D341Med (cell line): ENCODE measurements at regions not wholly inside any gene's neighbourhood (a gene's known extent, or its start where the extent isn't known, plus 50 kb on each side); places are given as distances from the start of the nearest gene placed in this dataset.
"Not testable (repeated sequence)": the region's sequence is repeated elsewhere in the genome, so short reads cannot be mapped to it uniquely, and the experiment has no call there.

ENCODE experiments used
- DNase-seq: peaks from one replicate; pipeline ENCODE4 v3.0.0; 2012; ENCODE audit warnings: low spot score

GRCh38 chr16:88185976-88186888 lies 196.5 kb upstream of the ZNF469 start:
- DNase-seq: not testable (repeated sequence)

DNA sequence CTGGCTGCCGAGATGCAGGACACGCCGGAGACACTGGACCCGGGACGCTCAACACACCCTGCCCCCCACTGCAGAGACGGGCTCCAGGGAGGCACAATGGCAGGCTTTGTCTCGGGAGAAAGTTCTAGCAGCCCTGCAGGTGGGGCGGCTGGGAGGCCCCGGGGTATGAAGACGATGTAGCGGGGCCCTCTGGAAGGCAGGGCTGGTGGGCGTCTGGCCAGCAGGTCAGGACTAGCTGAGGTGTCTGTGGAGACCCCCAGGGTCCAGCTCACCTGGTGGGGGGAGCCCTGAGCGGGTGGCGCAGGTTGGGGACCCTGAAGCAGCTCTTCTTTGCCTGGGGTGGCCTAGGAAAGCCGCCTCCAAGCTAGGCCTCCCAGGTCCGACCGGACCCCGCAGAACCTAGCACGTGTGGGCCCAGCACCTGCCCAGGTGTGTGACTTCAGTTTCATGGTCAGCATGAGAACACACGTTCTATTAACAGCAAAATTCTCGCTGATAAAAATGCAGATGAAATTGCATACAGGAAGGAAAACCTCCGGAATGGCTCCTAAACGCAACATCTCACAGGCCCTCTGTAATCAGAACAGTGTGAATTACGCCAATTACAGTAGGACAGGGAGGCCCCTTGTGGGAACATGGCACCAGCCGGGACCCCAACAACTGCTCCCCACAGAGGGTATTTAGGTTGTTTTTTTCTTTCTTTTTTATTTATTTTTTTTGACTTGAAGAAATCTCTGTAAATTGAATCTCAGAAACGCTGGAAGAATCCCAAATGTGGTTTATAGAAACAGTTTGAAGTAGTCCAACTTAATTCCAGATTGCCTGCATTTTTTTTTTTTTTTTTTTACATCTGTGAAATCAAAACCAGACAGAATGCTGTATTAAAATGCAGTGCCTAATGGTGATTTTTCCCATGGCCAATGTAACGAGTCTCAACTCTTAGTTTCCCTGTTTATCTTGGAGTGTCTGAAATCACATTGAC lies 195.6 kb upstream of the ZNF469 start:
- DNase-seq: not testable (repeated sequence)

- DNase-seq: not testable (repeated sequence)
These were observed 194.4 kb upstream of the ZNF469 start for GRCh38 chr16:88188171-88188895.

DNA sequence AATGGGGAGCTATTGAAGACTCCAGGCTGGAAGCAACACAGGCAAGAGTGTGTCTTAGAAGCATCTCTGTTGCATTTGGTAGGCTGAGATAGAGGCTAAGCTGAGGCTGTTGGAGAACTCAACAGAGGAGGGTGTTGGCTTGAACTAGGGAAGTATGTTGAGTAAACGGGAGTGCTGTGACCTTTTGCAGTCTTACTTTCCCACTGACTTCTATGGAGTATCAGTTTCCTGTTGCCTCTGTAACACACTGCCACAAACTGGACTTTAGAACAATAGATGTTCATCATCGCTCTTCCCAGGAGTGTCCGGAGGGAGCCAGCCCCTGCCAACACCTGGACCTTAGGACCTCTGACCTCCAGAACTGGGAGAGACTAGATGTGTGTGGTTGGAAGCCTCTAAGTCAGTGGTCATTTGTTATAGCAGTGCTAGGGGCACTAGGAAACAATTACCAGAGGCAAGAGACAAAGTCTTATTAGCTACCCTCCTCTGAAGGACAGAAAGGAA lies 192.1 kb upstream of the ZNF469 start:
- DNase-seq: not testable (repeated sequence)

- DNase-seq: not testable (repeated sequence)
These were observed 191.6 kb upstream of the ZNF469 start for GRCh38 chr16:88191168-88191567.

DNA sequence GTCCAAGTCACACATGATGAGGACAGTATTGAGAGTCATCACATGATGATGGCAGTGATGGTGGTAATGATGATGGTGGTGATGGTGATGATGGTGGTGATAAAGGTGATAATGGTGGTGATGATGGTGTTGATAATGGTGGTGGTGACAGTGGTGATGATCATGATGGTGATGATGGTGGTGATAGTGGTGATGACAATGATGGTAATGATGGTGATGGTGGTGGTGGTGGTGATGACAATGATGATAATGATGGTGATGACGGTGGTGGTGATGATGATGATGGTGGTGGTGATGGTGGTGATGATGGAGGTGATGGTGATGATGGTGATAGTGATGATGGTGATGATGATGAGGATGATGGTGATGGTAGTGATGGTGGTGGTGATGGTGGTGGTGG lies 190.2 kb upstream of the ZNF469 start:
- no peak for DNase-seq

DNA sequence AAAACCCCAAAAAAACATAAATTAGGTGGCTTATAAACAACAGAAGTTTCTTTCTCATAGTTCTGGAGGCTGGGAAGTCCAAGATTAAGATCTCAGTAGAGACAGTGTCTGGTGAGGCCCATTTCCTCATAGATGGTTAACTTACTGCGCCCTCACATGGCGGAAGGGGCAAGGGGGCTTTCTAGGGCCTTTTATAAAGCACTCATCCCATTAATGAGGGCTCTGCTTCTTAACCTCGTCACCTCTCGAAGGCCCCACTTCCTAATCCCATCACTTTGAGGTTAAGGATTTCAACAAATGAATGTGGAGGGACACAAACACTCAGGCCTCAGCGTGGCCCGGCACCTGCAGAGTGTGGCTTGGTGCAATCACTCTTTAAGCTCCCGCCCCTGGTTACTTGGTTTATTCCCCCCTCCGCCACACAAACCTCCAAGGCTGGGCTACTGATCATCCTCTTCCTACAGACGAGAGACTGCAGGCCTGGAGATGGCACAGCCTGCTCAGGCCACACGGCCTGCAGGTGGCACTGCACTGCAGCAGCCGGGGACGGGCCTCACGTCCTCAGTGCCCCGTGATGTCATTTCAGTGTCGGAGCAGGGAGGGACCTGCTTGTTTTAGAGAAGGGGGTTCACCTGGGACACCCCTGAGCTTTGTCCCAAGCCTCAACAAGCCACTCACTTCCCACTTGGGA lies 188.9 kb upstream of the ZNF469 start:
- not testable (repeated sequence) for DNase-seq

- DNase-seq: no peak
These were observed 188.1 kb upstream of the ZNF469 start for GRCh38 chr16:88194397-88195268.

- no peak for DNase-seq
These were observed 187.5 kb upstream of the ZNF469 start for GRCh38 chr16:88195269-88195705.

- DNase-seq: no peak
These were observed 186.8 kb upstream of the ZNF469 start for GRCh38 chr16:88195911-88196465.

DNA sequence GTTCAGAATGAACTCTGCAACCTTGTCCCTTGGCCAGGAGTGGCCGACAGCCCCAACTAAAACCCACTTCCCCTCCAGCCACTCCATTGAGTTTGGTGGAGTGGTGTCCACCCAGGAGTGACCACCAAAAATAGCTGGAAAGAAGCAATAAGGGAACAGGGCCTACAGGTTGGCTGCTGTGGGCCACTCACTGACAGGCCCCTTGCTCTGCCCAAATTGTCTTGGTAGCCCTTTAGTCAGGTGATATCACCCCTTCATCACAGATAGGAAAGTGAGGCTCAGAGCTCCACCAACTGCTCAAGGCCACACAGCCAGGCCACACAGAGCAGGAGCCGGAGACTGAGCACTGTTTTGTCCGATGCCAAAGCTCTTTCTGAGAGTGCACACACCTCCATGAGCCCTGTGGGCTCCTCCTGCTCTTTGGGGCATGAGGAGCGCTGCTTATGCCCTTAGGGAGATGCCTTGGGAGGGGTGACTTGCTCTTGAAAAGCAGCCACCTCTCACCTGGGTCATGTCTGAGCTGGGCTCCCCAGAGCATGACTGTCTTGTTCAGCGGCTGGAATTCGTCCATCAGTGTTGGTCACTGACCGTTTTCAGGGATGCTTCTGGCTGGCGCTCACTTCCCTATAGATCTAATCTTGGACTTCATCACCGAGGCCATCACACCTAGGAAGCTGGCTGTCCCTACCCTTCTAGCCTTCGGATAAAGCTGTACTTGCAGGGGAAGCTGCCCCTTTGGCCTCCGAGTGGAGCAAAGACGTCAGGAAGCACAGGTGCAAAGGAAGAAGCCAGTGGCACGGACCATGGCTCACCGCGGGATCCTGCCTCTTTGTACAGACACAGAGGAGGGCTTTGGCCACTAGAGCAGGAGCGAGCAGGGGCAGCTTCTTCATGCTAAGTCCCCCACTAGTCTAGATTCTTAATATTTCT lies 186.0 kb upstream of the ZNF469 start:
- no peak for DNase-seq

- DNase-seq: no peak
These were observed 185.0 kb upstream of the ZNF469 start for GRCh38 chr16:88197481-88198456.

- DNase-seq: not testable (repeated sequence)
These were observed 184.1 kb upstream of the ZNF469 start for GRCh38 chr16:88198457-88199295.

- not testable (repeated sequence) for DNase-seq
These were observed 183.2 kb upstream of the ZNF469 start for GRCh38 chr16:88199296-88200153.

DNA sequence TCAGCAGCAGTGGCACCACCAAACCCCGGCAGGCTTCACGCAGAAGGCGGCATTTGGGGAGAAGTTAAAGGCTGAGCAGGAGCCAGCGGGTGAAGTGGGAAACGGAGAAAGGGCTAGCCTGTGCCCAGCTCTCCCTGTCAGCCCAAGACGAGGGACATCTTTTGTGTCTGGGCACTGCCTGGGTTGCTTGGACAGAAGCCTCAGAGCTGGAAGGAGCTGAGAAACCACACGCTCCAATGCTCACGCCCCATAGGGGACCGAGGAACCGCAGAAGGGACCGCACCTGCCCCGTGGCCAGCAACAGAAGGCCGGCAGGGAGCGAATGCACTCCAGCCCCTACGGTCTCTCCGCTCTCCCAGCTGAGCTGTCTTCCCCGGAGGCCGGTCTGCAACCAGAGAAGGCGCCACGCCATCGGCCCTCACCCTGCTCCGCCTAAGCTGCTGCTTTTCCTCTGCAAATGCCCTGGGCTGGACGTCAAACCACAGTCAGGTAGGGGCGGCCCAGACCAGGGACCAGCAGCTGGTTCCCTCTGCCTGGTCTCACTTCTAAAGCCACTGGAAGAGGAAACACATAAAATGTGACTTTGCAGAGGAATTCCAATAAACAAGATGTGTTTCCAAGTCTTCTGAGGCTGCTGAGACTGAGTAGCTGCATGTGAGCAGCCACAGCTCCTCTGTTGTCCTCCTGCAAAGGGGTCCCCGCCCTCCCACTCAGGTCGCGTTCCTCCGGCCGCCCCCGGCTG lies 182.4 kb upstream of the ZNF469 start:
- not testable (repeated sequence) for DNase-seq
